Prostate gland (tissue), 2 donors: ENCODE measurements at regions not wholly inside any gene's neighbourhood (a gene's known extent, or its start where the extent isn't known, plus 50 kb on each side); places are given as distances from the start of the nearest gene placed in this dataset. TPM values are rescaled to one million over a fixed set of nuclear protein-coding genes. Genes with fewer than 3 reads are reported as not detected.
"Not testable (repeated sequence)": the region's sequence is repeated elsewhere in the genome, so short reads cannot be mapped to it uniquely, and the experiment has no call there.

Experiments
- DNase-seq: peaks from one replicate; pipeline ENCODE4 v3.0.0-alpha.2; 2019; ENCODE audit warnings: low spot score
- H3K27ac ChIP-seq, 2 donors: fragments of 200-600 bp; sonication (generic); 2 replicates each; pipeline ENCODE4 v1.5.1; 2017 to 2019
- H3K27me3 ChIP-seq: fragments of 200-600 bp; sonication (generic); replicated peaks from 2 replicates; pipeline ENCODE4 v1.5.1; 2019; ENCODE audit not compliant: insufficient read depth
- H3K36me3 ChIP-seq, 2 donors: fragments of 200-600 bp; sonication (generic); 1 replicate in 1 of 2; 2 replicates in 1 of 2; pipeline versions ENCODE4 v1.5.1 to v1.8.1; 2017 to 2019
- H3K4me1 ChIP-seq: fragments of 200-600 bp; sonication (generic); replicated peaks from 2 replicates; pipeline ENCODE4 v1.5.1; 2019
- H3K4me3 ChIP-seq, 2 donors: fragments of 200-600 bp; sonication (generic); 2 replicates each; pipeline ENCODE4 v1.5.1; 2017 to 2019
- H3K9me3 ChIP-seq: fragments of 200-600 bp; sonication (generic); 2 replicates; pipeline ENCODE4 v1.5.1; 2017
- whole genome bisulfite sequencing: methylation state at CpG from one replicate; pipeline ENCODE4 v1.1.5; 2018; 5-methylcytosine and 5-hydroxymethylcytosine counted together
- intact Hi-C: fragments of 100-400 bp; cut with DNase I; formaldehyde crosslinking; loops from one replicate; pipeline ENCODE4 v1.14.2; 2022
- microRNA counts, 2 donors: library from miRNA; unstranded; fragments of <30 nt; microRNA quantifications; one replicate each; lab custom pipeline; 2016 to 2017
- microRNA-seq: library from miRNA; unstranded; fragments of <30 nt; microRNA quantifications from one replicate; pipeline ENCODE4, GENCODE V29; 2016
- small RNA-seq, 2 donors: library from RNA; depleted of rRNA; stranded (forward); fragments of <200 nt; gene quantifications; one replicate each; pipeline ENCODE3, GENCODE V24; 2016

GRCh38 chr15:22274376-22274775 is 184.3 kb upstream of the GOLGA6L22 start:
- DNase-seq, H3K4me1 ChIP-seq, intact Hi-C loops, H3K9me3 ChIP-seq, H3K27me3 ChIP-seq, H3K36me3 ChIP-seq, H3K4me3 ChIP-seq, H3K27ac ChIP-seq: not testable (repeated sequence)
- 77% methylated on average over 2 of the region's 2 CpGs for WGBS

GRCh38 chr15:22280770-22281169 is 177.9 kb upstream of the GOLGA6L22 start:
- H3K9me3 ChIP-seq, DNase-seq, H3K4me3 ChIP-seq, H3K27me3 ChIP-seq, H3K27ac ChIP-seq, H3K4me1 ChIP-seq, H3K36me3 ChIP-seq, intact Hi-C loops: not testable (repeated sequence)
- 80% methylated on average over 4 of the region's 4 CpGs for WGBS

GRCh38 chr15:22282794-22283533 is 175.7 kb upstream of the GOLGA6L22 start:
- H3K36me3 ChIP-seq, H3K4me1 ChIP-seq, H3K4me3 ChIP-seq, intact Hi-C loops, H3K27ac ChIP-seq, DNase-seq, H3K9me3 ChIP-seq, H3K27me3 ChIP-seq: not testable (repeated sequence)
- 62% methylated on average over 13 of the region's 13 CpGs for WGBS

- H3K27ac ChIP-seq, H3K4me1 ChIP-seq, H3K27me3 ChIP-seq, H3K4me3 ChIP-seq, DNase-seq, H3K9me3 ChIP-seq, H3K36me3 ChIP-seq, intact Hi-C loops: not testable (repeated sequence)
- WGBS = 54% methylated on average over 3 of the region's 3 CpGs
Observed at GRCh38 chr15:22284795-22285420, 173.8 kb upstream of the GOLGA6L22 start.

GRCh38 chr15:22291054-22291453 is 167.6 kb upstream of the GOLGA6L22 start:
- H3K9me3 ChIP-seq, H3K4me3 ChIP-seq, H3K27ac ChIP-seq, H3K4me1 ChIP-seq, H3K36me3 ChIP-seq, DNase-seq, H3K27me3 ChIP-seq, intact Hi-C loops: not testable (repeated sequence)
- 70% methylated on average over 4 of the region's 4 CpGs for WGBS

DNA sequence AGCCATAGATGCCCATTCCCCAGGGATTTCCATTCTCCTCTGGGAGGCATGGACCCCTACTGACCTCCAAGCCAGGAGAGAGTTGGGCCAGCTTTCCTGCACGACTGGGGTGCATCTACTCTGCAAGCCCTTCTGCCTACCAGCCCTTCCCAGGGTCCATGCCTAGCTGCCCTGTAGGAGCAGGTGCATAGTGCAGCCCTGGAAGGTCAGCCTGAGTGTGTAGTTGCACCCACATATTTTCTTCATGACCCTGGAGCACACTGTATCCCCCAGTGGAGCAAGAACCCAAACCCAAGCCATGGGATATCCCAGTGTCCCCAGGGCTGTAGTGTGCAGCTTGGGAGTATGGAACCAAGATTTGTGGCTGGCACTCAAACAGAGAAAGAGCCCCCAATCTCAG is 155.6 kb upstream of the GOLGA6L22 start:
- H3K27me3 ChIP-seq, H3K36me3 ChIP-seq, H3K27ac ChIP-seq, DNase-seq, H3K4me3 ChIP-seq, intact Hi-C loops, H3K9me3 ChIP-seq, H3K4me1 ChIP-seq: not testable (repeated sequence)
- no CpG with 5 or more reads among the region's 1 CpG for WGBS

MicroRNAs in the stretch of these regions (microRNA counts, 767-probe panel; counts per million panel counts)
- 431 to 927 counts per million in 2 donors for microRNA hsa-miR-1268a (lab: Ali Mortazavi, UCI)

Small RNA genes in the stretch of these regions (microRNA-seq; reads per million reads assigned to microRNA genes)
- not detected for gene MIR1268A

Small RNA genes in the stretch of these regions (small RNA-seq; reads per million reads assigned to genes)
- 0 reads per million in 2 donors for gene MIR1268A
